ENCODE measurements at regions not wholly inside any gene's neighbourhood (a gene's known extent, or its start where the extent isn't known, plus 50 kb on each side); places are given as distances from the start of the nearest gene placed in this dataset.

GRCh38 chr1:222015686-222016085, 273.8 kb upstream of the DUSP10 start:
- Histone ChIP-seq H3K9me3 (ENCODE audit: control insufficient read depth, insufficient read depth, low read depth, low read length) (no peaks in the 10 kb centered on the region), H3K4me3 (ENCODE audit: low read depth, low read length) (no peak overlapping the region), H3K27ac (ENCODE audit: extremely low read depth, low read depth, low read length) (no peak overlapping the region), H3K4me1 (ENCODE audit: control insufficient read depth, insufficient read depth, low read length) (no peaks in the 10 kb centered on the region), H3K36me3 (ENCODE audit: control insufficient read depth in 2 of 2, insufficient read depth in 1 of 2, low read length in 2 of 2) (no peaks in the 10 kb centered on the region)
- no peak for TF ChIP-seq TSHZ1 (tag by site-specific recombination; IDR thresholded peaks at IDR 0.05; ENCODE audit: borderline replicate concordance)
- TF ChIP-seq ZNF529 (tag by site-specific recombination; IDR thresholded peaks at IDR 0.05; ENCODE audit: insufficient replicate concordance) = no peak
- ChIA-PET CTCF (no interaction called here), POLR2A (no interaction called here)

GRCh38 chr1:222014001-222014400, 272.1 kb upstream of the DUSP10 start:
- Histone ChIP-seq H3K4me3 (ENCODE audit: low read depth, low read length) (no peak overlapping the region), H3K36me3 (ENCODE audit: control insufficient read depth in 2 of 2, insufficient read depth in 1 of 2, low read length in 2 of 2) (no peaks in the 10 kb centered on the region), H3K4me1 (ENCODE audit: control insufficient read depth, insufficient read depth, low read length) (no peaks in the 10 kb centered on the region), H3K9me3 (ENCODE audit: control insufficient read depth, insufficient read depth, low read depth, low read length) (no peaks in the 10 kb centered on the region), H3K27ac (ENCODE audit: extremely low read depth, low read depth, low read length) (no peak overlapping the region)
- POLR2A ChIA-PET = no interaction called here
- CTCF ChIA-PET = interaction anchor here (0.8 kb wide), 1 partner anchor 20 kb away, joined by 3 read pairs; no protein-coding TSS in a partner anchor
- TF ChIP-seq ZNF776 (tag by site-specific recombination; IDR thresholded peaks at IDR 0.05; ENCODE audit: borderline replicate concordance) (no peak), ZNF704 (tag by site-specific recombination; IDR thresholded peaks at IDR 0.05) (no peak), ZIC2 (tag by site-specific recombination; IDR thresholded peaks at IDR 0.05) (no peak), ATF2 (tag by site-specific recombination; IDR thresholded peaks at IDR 0.05; ENCODE audit: low read depth) (no peak), PBX3 (CRISPR knock-in tag; IDR thresholded peaks at IDR 0.05) (no peak), ZNF660 (tag by site-specific recombination; IDR thresholded peaks at IDR 0.05) (no peak), SCRT1 (tag by site-specific recombination; IDR thresholded peaks at IDR 0.05; ENCODE audit: borderline replicate concordance) (no peak), ZNF311 (tag by site-specific recombination; IDR thresholded peaks at IDR 0.05; ENCODE audit: borderline replicate concordance) (no peak), KLF7 (tag by site-specific recombination; IDR thresholded peaks at IDR 0.05; ENCODE audit: borderline replicate concordance) (no peak), ZSCAN23 (tag by site-specific recombination; IDR thresholded peaks at IDR 0.05) (no peak), ZNF292 (tag by site-specific recombination; IDR thresholded peaks at IDR 0.05; ENCODE audit: borderline replicate concordance, low read depth) (no peak), ZNF623 (tag by site-specific recombination; IDR thresholded peaks at IDR 0.05) (no peak), ZSCAN18 (tag by site-specific recombination; IDR thresholded peaks at IDR 0.05) (no peak), GLIS1 (tag by site-specific recombination; IDR thresholded peaks at IDR 0.05) (no peak), ZNF16 (tag by site-specific recombination; IDR thresholded peaks at IDR 0.05; ENCODE audit: low read depth) (no peak), ZNF175 (tag by site-specific recombination; IDR thresholded peaks at IDR 0.05) (no peak), ZNF449 (tag by site-specific recombination; IDR thresholded peaks at IDR 0.05) (no peak), SP2 (tag by site-specific recombination; IDR thresholded peaks at IDR 0.05) (no peak)

All from HEK293 (cell line).